OCI-LY7 (cell line): ENCODE measurements at regions not wholly inside any gene's neighbourhood (a gene's known extent, or its start where the extent isn't known, plus 50 kb on each side); places are given as distances from the start of the nearest gene placed in this dataset.
"Not testable (repeated sequence)": the region's sequence is repeated elsewhere in the genome, so short reads cannot be mapped to it uniquely, and the experiment has no call there.

Experiments used
- BruUV-seq: library from RNA; stranded (reverse); fragments of 400-500 nt; replicated peaks from 2 replicates; lab custom pipeline; 2021; lab: Mats Ljungman, UMichigan
- CTCF ChIA-PET: fragments of 300-600 bp; sonication (Branson Sonifier 250); formaldehyde crosslinking; loops from one replicate; lab custom pipeline; 2022; ENCODE audit warnings: antibody characterized with exemption; ENCODE audit not compliant: unreplicated experiment; lab: Charles Lee
- POLR2A ChIA-PET: fragments of 300-600 bp; sonication (Branson Sonifier 250); formaldehyde crosslinking; loops from one replicate; lab custom pipeline; 2022; ENCODE audit warnings: antibody characterized with exemption; lab: Charles Lee
- DNase-seq: peaks from one replicate; pipeline ENCODE4 v3.0.0-alpha.2; 2015; ENCODE audit warnings: low spot score
- H2AFZ ChIP-seq: fragments of 200-600 bp; sonication (generic), shearing (Covaris generic); 2 replicates; pipeline ENCODE4 v1.6.1; 2014; ENCODE audit warnings: mild to moderate bottlenecking, antibody characterized with exemption, low read length, moderate library complexity
- H3K27ac ChIP-seq: fragments of 200-600 bp; sonication (generic); 2 replicates; pipeline ENCODE4 v1.5.1; 2014; ENCODE audit warnings: mixed run types, low read depth, mild to moderate bottlenecking, moderate library complexity, low read length, inconsistent platforms; ENCODE audit not compliant: poor library complexity, severe bottlenecking
- H3K36me3 ChIP-seq: fragments of 200-600 bp; sonication (generic); 2 replicates; pipeline ENCODE4 v1.6.1; 2014; ENCODE audit warnings: mild to moderate bottlenecking, antibody characterized with exemption, low read length, moderate library complexity, mixed read lengths; ENCODE audit not compliant: insufficient read depth
- H3K4me1 ChIP-seq: fragments of 200-600 bp; sonication (generic); 2 replicates; pipeline ENCODE4 v1.5.1; 2014; ENCODE audit warnings: mild to moderate bottlenecking, low read length; ENCODE audit not compliant: insufficient read depth, poor library complexity, severe bottlenecking
- H3K4me2 ChIP-seq: fragments of 200-600 bp; sonication (generic); 2 replicates; pipeline ENCODE4 v1.6.1; 2014; ENCODE audit warnings: mild to moderate bottlenecking, low read length
- H3K4me3 ChIP-seq: fragments of 200-600 bp; sonication (generic); 2 replicates; pipeline ENCODE4 v1.5.1; 2014; ENCODE audit warnings: mild to moderate bottlenecking, low read depth, low read length; ENCODE audit not compliant: poor library complexity, severe bottlenecking
- H3K79me2 ChIP-seq: fragments of 200-600 bp; sonication (generic); 2 replicates; pipeline ENCODE4 v1.6.1; 2016; ENCODE audit warnings: low read depth, mild to moderate bottlenecking, low read length, moderate library complexity, mixed read lengths; ENCODE audit not compliant: insufficient read depth
- H3K9me2 ChIP-seq: fragments of 200-600 bp; sonication (generic); 2 replicates; pipeline ENCODE4 v1.6.1; 2016; ENCODE audit warnings: mild to moderate bottlenecking, low read length, mixed read lengths; ENCODE audit not compliant: insufficient read depth
- H3K9me3 ChIP-seq: fragments of 200-600 bp; sonication (generic); 2 replicates; pipeline ENCODE4 v1.6.1; 2014; ENCODE audit warnings: mild to moderate bottlenecking, mixed run types, low read length, mixed read lengths
- H4K20me1 ChIP-seq: fragments of 200-600 bp; sonication (generic); 2 replicates; pipeline ENCODE4 v1.6.1; 2014; ENCODE audit warnings: mild to moderate bottlenecking, antibody characterized with exemption, low read length, moderate library complexity, mixed read lengths; ENCODE audit not compliant: insufficient read depth
- EZH2phosphoT487 ChIP-seq: fragments of 200-600 bp; sonication (generic); IDR thresholded peaks from 2 replicates; pipeline ENCODE4 v1.6.1; 2018; ENCODE audit warnings: low read depth, borderline replicate concordance, mild to moderate bottlenecking, mixed run types, antibody characterized with exemption, low read length, moderate library complexity, mixed read lengths
- intact Hi-C: fragments of 100-400 bp; cut with micrococcal nuclease; formaldehyde crosslinking; loops from one replicate; pipeline ENCODE4 v1.10.0; 2022; ENCODE audit not compliant: unreplicated experiment
- TF ChIP-seq, protein P1 (sequence below): fragments of 200-600 bp; sonication (generic); conservative IDR thresholded peaks from 2 replicates; pipeline ENCODE4 v1.5.1; 2014; ENCODE audit warnings: mild to moderate bottlenecking, antibody characterized with exemption, low read length, moderate library complexity, mixed read lengths

DNA sequence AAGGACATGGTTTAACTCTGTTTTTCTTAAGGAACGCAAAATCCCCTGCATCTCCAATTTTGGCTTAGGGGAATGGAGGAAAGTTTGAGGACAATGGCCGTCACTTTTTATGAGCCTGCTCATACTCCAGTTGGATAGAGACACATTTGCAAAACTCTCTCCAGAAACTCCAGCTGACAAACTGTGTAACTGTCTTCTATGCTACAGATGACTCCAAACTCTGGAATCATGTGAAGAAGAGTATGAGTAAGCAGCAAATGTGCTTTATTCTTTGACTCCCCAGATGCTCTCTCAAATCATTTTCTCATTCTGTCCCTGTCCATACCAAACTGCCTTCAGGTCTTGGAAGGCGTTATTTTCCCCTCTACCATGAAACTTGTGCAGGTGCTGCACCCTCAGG is 226.5 kb upstream of the GPR149 start:
- intact Hi-C loops, result loop anchor here (10.0 kb wide), 1 partner anchor 58 kb away; no protein-coding TSS in a partner anchor
- DNase-seq, result no peak
- H3K4me3 ChIP-seq, result no peak overlapping the region
- H3K79me2 ChIP-seq, result no peaks in the 10 kb centered on the region
- TF ChIP-seq EZH2phosphoT487, result no peak
- TF ChIP-seq, protein P1, sequence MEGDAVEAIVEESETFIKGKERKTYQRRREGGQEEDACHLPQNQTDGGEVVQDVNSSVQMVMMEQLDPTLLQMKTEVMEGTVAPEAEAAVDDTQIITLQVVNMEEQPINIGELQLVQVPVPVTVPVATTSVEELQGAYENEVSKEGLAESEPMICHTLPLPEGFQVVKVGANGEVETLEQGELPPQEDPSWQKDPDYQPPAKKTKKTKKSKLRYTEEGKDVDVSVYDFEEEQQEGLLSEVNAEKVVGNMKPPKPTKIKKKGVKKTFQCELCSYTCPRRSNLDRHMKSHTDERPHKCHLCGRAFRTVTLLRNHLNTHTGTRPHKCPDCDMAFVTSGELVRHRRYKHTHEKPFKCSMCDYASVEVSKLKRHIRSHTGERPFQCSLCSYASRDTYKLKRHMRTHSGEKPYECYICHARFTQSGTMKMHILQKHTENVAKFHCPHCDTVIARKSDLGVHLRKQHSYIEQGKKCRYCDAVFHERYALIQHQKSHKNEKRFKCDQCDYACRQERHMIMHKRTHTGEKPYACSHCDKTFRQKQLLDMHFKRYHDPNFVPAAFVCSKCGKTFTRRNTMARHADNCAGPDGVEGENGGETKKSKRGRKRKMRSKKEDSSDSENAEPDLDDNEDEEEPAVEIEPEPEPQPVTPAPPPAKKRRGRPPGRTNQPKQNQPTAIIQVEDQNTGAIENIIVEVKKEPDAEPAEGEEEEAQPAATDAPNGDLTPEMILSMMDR, result no peak
- no peaks in the 10 kb centered on the region for H3K36me3 ChIP-seq
- H4K20me1 ChIP-seq, result no peaks in the 10 kb centered on the region
- H3K9me2 ChIP-seq, result no peaks in the 10 kb centered on the region
- no peaks in the 10 kb centered on the region for H3K9me3 ChIP-seq
- H3K4me2 ChIP-seq, result no peak overlapping the region
- H3K4me1 ChIP-seq, result no peaks in the 10 kb centered on the region
- POLR2A ChIA-PET, result no interaction called here
- no TSS peak for BruUV-seq
- H3K27ac ChIP-seq, result no peak overlapping the region
- CTCF ChIA-PET, result no interaction called here
- H2AFZ ChIP-seq, result no peak overlapping the region

DNA sequence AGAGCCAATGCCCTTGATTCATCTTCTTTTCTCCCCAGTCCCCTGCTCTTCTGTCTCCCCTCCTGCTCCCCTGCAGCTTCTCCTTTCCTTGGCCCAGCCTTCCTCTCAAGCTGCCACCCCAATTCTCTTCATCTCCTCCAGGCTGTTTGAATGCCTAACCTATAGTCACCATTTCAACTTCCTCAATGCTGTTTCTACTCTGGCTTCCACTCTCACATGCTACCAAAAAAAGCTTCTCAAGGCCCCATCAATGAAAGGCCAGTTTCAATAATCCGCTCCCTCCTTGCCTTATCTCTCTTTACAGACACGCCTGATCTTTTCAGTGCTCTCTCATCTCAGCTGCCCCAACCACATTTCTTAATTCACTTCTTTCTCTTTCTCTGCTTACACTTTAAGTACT is 212.2 kb upstream of the GPR149 start:
- Histone ChIP-seq H3K4me1 (no peaks in the 10 kb centered on the region), H3K79me2 (no peaks in the 10 kb centered on the region), H3K9me3 (no peaks in the 10 kb centered on the region), H3K4me3 (no peak overlapping the region), H3K9me2 (no peaks in the 10 kb centered on the region), H2AFZ (no peak overlapping the region), H3K4me2 (no peak overlapping the region), H3K36me3 (no peaks in the 10 kb centered on the region), H4K20me1 (no peaks in the 10 kb centered on the region), H3K27ac (no peak overlapping the region)
- POLR2A ChIA-PET, result interaction anchor here (1.3 kb wide), 1 partner anchor 38 kb away, joined by 3 read pairs; no protein-coding TSS in a partner anchor
- intact Hi-C loops, result no loop called here
- no TSS peak for BruUV-seq
- TF ChIP-seq EZH2phosphoT487, result no peak
- TF ChIP-seq, protein P1, result no peak
- no peak for DNase-seq
- CTCF ChIA-PET, result interaction anchor here (0.5 kb wide), 1 partner anchor 1033 kb away, joined by 3 read pairs; no protein-coding TSS in a partner anchor

- no peak overlapping the region for H3K4me3 ChIP-seq
- no peaks in the 10 kb centered on the region for H3K79me2 ChIP-seq
- TF ChIP-seq, protein P1, result no peak
- TF ChIP-seq EZH2phosphoT487, result no peak
- no peak for DNase-seq
- no peaks in the 10 kb centered on the region for H3K4me1 ChIP-seq
- H3K9me3 ChIP-seq, result no peaks in the 10 kb centered on the region
- no peak overlapping the region for H2AFZ ChIP-seq
- no peak overlapping the region for H3K27ac ChIP-seq
- POLR2A ChIA-PET, result no interaction called here
- BruUV-seq, result no TSS peak
- CTCF ChIA-PET, result no interaction called here
- no peaks in the 10 kb centered on the region for H3K9me2 ChIP-seq
- H4K20me1 ChIP-seq, result no peaks in the 10 kb centered on the region
- H3K4me2 ChIP-seq, result no peak overlapping the region
- H3K36me3 ChIP-seq, result no peaks in the 10 kb centered on the region
- intact Hi-C loops, result no loop called here
Measured at GRCh38 chr3:154625756-154626155, 195.8 kb upstream of the GPR149 start.

DNA sequence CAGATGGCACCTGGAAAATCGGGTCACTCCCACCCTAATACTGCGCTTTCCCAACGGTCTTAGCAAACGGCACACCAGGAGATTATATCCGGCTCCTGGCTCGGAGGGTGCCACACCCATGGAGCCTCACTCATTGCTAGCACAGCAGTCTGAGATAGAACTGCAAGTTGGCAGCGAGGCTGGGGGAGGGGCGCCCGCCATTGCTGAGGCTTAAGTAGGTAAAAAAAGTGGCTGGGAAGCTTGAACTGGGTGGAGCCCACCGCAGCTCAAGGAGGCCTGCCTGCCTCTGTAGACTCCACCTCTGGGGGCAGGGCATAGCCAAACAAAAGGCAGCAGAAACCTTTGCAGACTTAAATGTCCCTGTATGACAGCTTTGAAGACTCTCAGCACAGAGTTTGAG is 189.6 kb upstream of the GPR149 start:
- H3K9me3 ChIP-seq, DNase-seq, H3K4me3 ChIP-seq, H2AFZ ChIP-seq, H4K20me1 ChIP-seq, H3K9me2 ChIP-seq, H3K4me2 ChIP-seq, H3K27ac ChIP-seq, BruUV-seq, H3K79me2 ChIP-seq, intact Hi-C loops, H3K36me3 ChIP-seq, H3K4me1 ChIP-seq: not testable (repeated sequence)
- CTCF ChIA-PET, result interaction anchor here (0.6 kb wide), 1 partner anchor 222 kb away, joined by 3 read pairs; no protein-coding TSS in a partner anchor
- POLR2A ChIA-PET, result interaction anchor here (0.5 kb wide), 1 partner anchor 67 kb away, joined by 6 read pairs; no protein-coding TSS in a partner anchor
